Esophagus squamous epithelium (tissue), 5 donors: ENCODE measurements at regions not wholly inside any gene's neighbourhood (a gene's known extent, or its start where the extent isn't known, plus 50 kb on each side); places are given as distances from the start of the nearest gene placed in this dataset.

Experiments
- DNase-seq: peaks from one replicate; lab custom pipeline; 2025; lab: John Stamatoyannopoulos, UW
- H3K27ac ChIP-seq, 4 donors: fragments of 200-600 bp; sonication (generic); one replicate each; pipeline ENCODE4 v1.5.1; 2016 to 2019; ENCODE audit warnings: mild to moderate bottlenecking in 1 of 4
- H3K27me3 ChIP-seq, 4 donors: fragments of 200-600 bp; sonication (generic); 1 replicate in 3 of 4; 2 replicates in 1 of 4; pipeline versions ENCODE4 v1.5.1 to v1.6.0; 2017 to 2021; ENCODE audit warnings: antibody characterized with exemption in 1 of 4
- H3K36me3 ChIP-seq, 3 donors: fragments of 200-600 bp; sonication (generic); one replicate each; pipeline ENCODE4 v1.5.1; 2016 to 2019
- H3K4me1 ChIP-seq, 3 donors: fragments of 200-600 bp; sonication (generic); one replicate each; pipeline ENCODE4 v1.5.1; 2017 to 2019
- H3K4me3 ChIP-seq, 4 donors: fragments of 200-600 bp; sonication (generic); 1 replicate in 3 of 4; 2 replicates in 1 of 4; pipeline ENCODE4 v1.5.1; 2016 to 2019; ENCODE audit warnings: mild to moderate bottlenecking in 2 of 4, moderate library complexity in 1 of 4
- H3K9me3 ChIP-seq, 3 donors: fragments of 200-600 bp; sonication (generic); one replicate each; pipeline ENCODE4 v1.5.1; 2016 to 2019
- POLR2A ChIP-seq, 4 donors: fragments of 450-650 bp; IDR thresholded peaks; one replicate each; pipeline ENCODE4 v1.6.1; 2017; ENCODE audit warnings: antibody characterized with exemption in 4 of 4, mild to moderate bottlenecking in 4 of 4, moderate library complexity in 3 of 4
- WGBS, 2 donors: methylation state at CpG; one replicate each; pipeline ENCODE4 v1.1.5; 2018; 5-methylcytosine and 5-hydroxymethylcytosine counted together
- intact Hi-C: fragments of 100-400 bp; cut with DNase I; formaldehyde crosslinking; loops from one replicate; pipeline ENCODE4 v1.15.0; 2022
- TF ChIP-seq, protein P1 (sequence below), 6 experiments: fragments of 450-650 bp in 4 of 6; fragments of 200-600 bp in 2 of 6; sonication (generic) in 2 of 6; IDR thresholded peaks; one replicate each; pipeline ENCODE4 v1.5.1; 2016 to 2019; ENCODE audit warnings: antibody characterized with exemption in 6 of 6, mild to moderate bottlenecking in 4 of 6, moderate library complexity in 4 of 6
- donor health status: DM: yes; HTN: yes; CAD: no.

- no peak for TF ChIP-seq POLR2A (IDR thresholded peaks at IDR 0.05)
- TF ChIP-seq, protein P1, sequence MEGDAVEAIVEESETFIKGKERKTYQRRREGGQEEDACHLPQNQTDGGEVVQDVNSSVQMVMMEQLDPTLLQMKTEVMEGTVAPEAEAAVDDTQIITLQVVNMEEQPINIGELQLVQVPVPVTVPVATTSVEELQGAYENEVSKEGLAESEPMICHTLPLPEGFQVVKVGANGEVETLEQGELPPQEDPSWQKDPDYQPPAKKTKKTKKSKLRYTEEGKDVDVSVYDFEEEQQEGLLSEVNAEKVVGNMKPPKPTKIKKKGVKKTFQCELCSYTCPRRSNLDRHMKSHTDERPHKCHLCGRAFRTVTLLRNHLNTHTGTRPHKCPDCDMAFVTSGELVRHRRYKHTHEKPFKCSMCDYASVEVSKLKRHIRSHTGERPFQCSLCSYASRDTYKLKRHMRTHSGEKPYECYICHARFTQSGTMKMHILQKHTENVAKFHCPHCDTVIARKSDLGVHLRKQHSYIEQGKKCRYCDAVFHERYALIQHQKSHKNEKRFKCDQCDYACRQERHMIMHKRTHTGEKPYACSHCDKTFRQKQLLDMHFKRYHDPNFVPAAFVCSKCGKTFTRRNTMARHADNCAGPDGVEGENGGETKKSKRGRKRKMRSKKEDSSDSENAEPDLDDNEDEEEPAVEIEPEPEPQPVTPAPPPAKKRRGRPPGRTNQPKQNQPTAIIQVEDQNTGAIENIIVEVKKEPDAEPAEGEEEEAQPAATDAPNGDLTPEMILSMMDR (IDR thresholded peaks at IDR 0.05): peak in 3 of 6 experiments; percentile 7 to 23 (median 10)
- Histone ChIP-seq H3K27ac (no peak overlapping the region), H3K4me1 (peaks cover 0 to 10% (median 0%) of the 10 kb centered on the region in 3 donors), H3K9me3 (no peaks in the 10 kb centered on the region), H3K36me3 (no peaks in the 10 kb centered on the region), H3K4me3 (no peak overlapping the region), H3K27me3 (peaks cover 0 to 17% (median 0%) of the 10 kb centered on the region in 4 donors)
- 76 to 83% methylated on average over 3 to 4 of the region's 5 CpGs for WGBS, 2 donors
- DNase-seq: no peak
- intact Hi-C loops: no loop called here
Measured at GRCh38 chr15:70214276-70214675, 116.6 kb upstream of the TLE3 start.

- intact Hi-C loops: no loop called here
- Histone ChIP-seq H3K27me3 (peaks cover 0 to 17% (median 0%) of the 10 kb centered on the region in 4 donors), H3K4me3 (no peak overlapping the region), H3K4me1 (peaks cover 0 to 10% (median 0%) of the 10 kb centered on the region in 3 donors), H3K9me3 (no peaks in the 10 kb centered on the region), H3K36me3 (no peaks in the 10 kb centered on the region), H3K27ac (no peak overlapping the region)
- TF ChIP-seq, protein P1 (IDR thresholded peaks at IDR 0.05): no peak
- no peak for TF ChIP-seq POLR2A (IDR thresholded peaks at IDR 0.05)
- WGBS, 2 donors: 65 to 71% methylated on average over 5 to 7 of the region's 7 CpGs
- no peak for DNase-seq
Measured at GRCh38 chr15:70213794-70214193, 116.1 kb upstream of the TLE3 start.

DNA sequence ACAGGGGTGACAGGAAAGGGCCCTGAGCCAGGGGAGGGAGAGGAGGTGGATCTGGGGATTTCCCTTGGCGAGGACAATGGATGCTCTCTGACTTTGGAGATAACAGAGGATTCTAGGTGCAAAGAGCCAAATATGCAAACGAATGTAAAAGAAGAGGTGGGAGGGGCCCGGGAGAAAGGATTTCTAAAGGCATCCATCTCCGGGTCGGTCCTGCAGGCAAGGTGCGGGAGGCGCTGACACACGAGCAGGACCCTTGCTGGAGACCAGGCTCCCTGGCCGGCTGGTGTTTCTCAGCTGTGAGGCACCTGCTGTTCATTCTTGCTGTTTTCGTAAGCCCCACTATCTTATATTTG is 115.2 kb upstream of the TLE3 start:
- no peaks in the 10 kb centered on the region for H3K9me3 ChIP-seq
- H3K4me3 ChIP-seq: no peak overlapping the region
- peaks cover 0 to 21% (median 0%) of the 10 kb centered on the region in 4 donors for H3K27me3 ChIP-seq
- H3K4me1 ChIP-seq: peaks cover 0 to 10% (median 0%) of the 10 kb centered on the region in 3 donors
- no peak for TF ChIP-seq POLR2A (IDR thresholded peaks at IDR 0.05)
- TF ChIP-seq, protein P1 (IDR thresholded peaks at IDR 0.05): no peak
- intact Hi-C loops: no loop called here
- DNase-seq: no peak
- no peaks in the 10 kb centered on the region for H3K36me3 ChIP-seq
- WGBS, 2 donors: 74 to 88% methylated on average over 10 of the region's 10 CpGs
- no peak overlapping the region for H3K27ac ChIP-seq

DNA sequence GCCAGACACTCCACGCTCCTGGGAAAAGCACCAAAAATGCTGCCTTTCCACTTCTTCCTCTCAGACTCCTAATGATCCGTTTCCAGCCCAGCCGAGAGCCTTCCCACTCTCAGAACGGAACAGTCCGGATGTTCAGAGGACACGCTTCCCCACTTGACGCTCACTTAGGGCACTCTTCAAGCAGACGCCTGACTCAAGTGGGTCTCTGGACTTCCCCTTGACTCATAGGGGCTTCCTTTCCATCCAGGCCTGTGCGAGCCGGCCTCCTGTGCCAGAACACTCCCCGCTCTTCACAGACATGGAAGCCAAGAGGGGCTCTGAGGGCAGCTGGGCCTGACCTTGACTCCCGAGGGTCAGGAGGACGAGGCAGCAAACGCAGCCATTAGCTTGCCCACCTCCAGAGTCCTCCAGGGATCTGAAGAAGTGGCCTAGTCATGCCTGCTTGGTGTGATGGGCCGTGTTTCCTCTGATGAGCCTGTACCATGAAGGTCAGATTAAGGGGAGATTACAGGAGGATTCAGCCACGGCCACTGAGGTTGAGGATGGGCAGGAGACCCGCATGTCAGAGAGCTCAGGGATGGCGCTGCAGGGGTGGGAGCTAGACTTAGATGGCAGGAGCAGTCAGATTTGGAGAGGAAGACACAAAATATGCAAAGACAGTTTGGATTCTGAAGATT is 114.7 kb upstream of the TLE3 start:
- H3K9me3 ChIP-seq: no peaks in the 10 kb centered on the region
- H3K27me3 ChIP-seq: peaks cover 0 to 22% (median 0%) of the 10 kb centered on the region in 4 donors
- peaks cover 0 to 10% (median 0%) of the 10 kb centered on the region in 3 donors for H3K4me1 ChIP-seq
- H3K4me3 ChIP-seq: no peak overlapping the region
- intact Hi-C loops: no loop called here
- no peak overlapping the region for H3K27ac ChIP-seq
- TF ChIP-seq POLR2A (IDR thresholded peaks at IDR 0.05): no peak
- TF ChIP-seq, protein P1 (IDR thresholded peaks at IDR 0.05): no peak
- DNase-seq: no peak
- H3K36me3 ChIP-seq: no peaks in the 10 kb centered on the region
- WGBS, 2 donors: 71 to 80% methylated on average over 10 to 14 of the region's 18 CpGs

GRCh38 chr15:70210528-70210927 is 112.8 kb upstream of the TLE3 start:
- intact Hi-C loops: no loop called here
- H3K27ac ChIP-seq: no peak overlapping the region
- TF ChIP-seq POLR2A (IDR thresholded peaks at IDR 0.05): no peak
- TF ChIP-seq, protein P1 (IDR thresholded peaks at IDR 0.05): no peak
- no peaks in the 10 kb centered on the region for H3K36me3 ChIP-seq
- peaks cover 0 to 10% (median 0%) of the 10 kb centered on the region in 3 donors for H3K4me1 ChIP-seq
- 83 to 88% methylated on average over 4 to 6 of the region's 6 CpGs for WGBS, 2 donors
- H3K9me3 ChIP-seq: no peaks in the 10 kb centered on the region
- no peak overlapping the region for H3K4me3 ChIP-seq
- DNase-seq: no peak
- peaks cover 0 to 22% (median 0%) of the 10 kb centered on the region in 4 donors for H3K27me3 ChIP-seq
